Muscle of arm (tissue), 1 donor: ENCODE measurements at regions not wholly inside any gene's neighbourhood (a gene's known extent, or its start where the extent isn't known, plus 50 kb on each side); places are given as distances from the start of the nearest gene placed in this dataset.

ENCODE experiments used
- DNase-seq: peaks from one replicate; pipeline ENCODE4 v3.0.0-alpha.2; 2013

- no peak for DNase-seq
Measured at GRCh38 chr1:101317590-101317989, 80.8 kb downstream of the S1PR1 start.

GRCh38 chr1:101323535-101323934 lies 86.7 kb downstream of the S1PR1 start:
- DNase-seq: no peak

- DNase-seq: no peak
Measured at GRCh38 chr1:101325144-101325543, 88.3 kb downstream of the S1PR1 start.

GRCh38 chr1:101330427-101331130 lies 93.8 kb downstream of the S1PR1 start:
- DNase-seq: no peak

- no peak for DNase-seq
Measured at GRCh38 chr1:101331794-101332193, 95.0 kb downstream of the S1PR1 start.

- no peak for DNase-seq
Measured at GRCh38 chr1:101332633-101333032, 95.8 kb downstream of the S1PR1 start.

- DNase-seq: no peak
Measured at GRCh38 chr1:101333186-101333585, 96.4 kb downstream of the S1PR1 start.

GRCh38 chr1:101337968-101338367 lies 101.1 kb downstream of the S1PR1 start:
- DNase-seq: no peak

- DNase-seq: no peak
Measured at GRCh38 chr1:101338714-101339430, 102.1 kb downstream of the S1PR1 start.

GRCh38 chr1:101344745-101345144 lies 107.9 kb downstream of the S1PR1 start:
- DNase-seq: no peak

GRCh38 chr1:101346419-101346818 lies 109.6 kb downstream of the S1PR1 start:
- DNase-seq: no peak

- no peak for DNase-seq
Measured at GRCh38 chr1:101356013-101356412, 119.2 kb downstream of the S1PR1 start.

GRCh38 chr1:101356604-101357443 lies 120.0 kb downstream of the S1PR1 start:
- no peak for DNase-seq

GRCh38 chr1:101357444-101357986 lies 120.7 kb downstream of the S1PR1 start:
- peak; percentile 74 for DNase-seq

GRCh38 chr1:101360506-101360905 lies 123.7 kb downstream of the S1PR1 start:
- no peak for DNase-seq

- no peak for DNase-seq
Measured at GRCh38 chr1:101363891-101364318, 127.1 kb downstream of the S1PR1 start.

- DNase-seq: no peak
Measured at GRCh38 chr1:101364370-101365120, 127.7 kb downstream of the S1PR1 start.

- no peak for DNase-seq
Measured at GRCh38 chr1:101365186-101365585, 128.4 kb downstream of the S1PR1 start.

GRCh38 chr1:101365878-101366277 lies 129.1 kb downstream of the S1PR1 start:
- DNase-seq: no peak

GRCh38 chr1:101366513-101367215 lies 129.8 kb downstream of the S1PR1 start:
- DNase-seq: no peak

GRCh38 chr1:101367630-101368029 lies 130.8 kb downstream of the S1PR1 start:
- no peak for DNase-seq
